Skin epidermis (tissue), 12 donors: ENCODE measurements at regions not wholly inside any gene's neighbourhood (a gene's known extent, or its start where the extent isn't known, plus 50 kb on each side); places are given as distances from the start of the nearest gene placed in this dataset.
"Not testable (repeated sequence)": the region's sequence is repeated elsewhere in the genome, so short reads cannot be mapped to it uniquely, and the experiment has no call there.

Experiments used
- H3K27ac ChIP-seq, 21 experiments: fragments of 200-600 bp; sonication (generic) in 11 of 21; one replicate each; pipeline ENCODE4 v1.5.0; 2020; ENCODE audit warnings: mild to moderate bottlenecking in 3 of 21, inconsistent platforms in 2 of 21, moderate library complexity in 2 of 21
- H3K4me3 ChIP-seq, 7 experiments: fragments of 200-600 bp; sonication (generic) in 2 of 7; one replicate each; pipeline ENCODE4 v1.5.0; 2020; ENCODE audit warnings: inconsistent platforms in 2 of 7, mild to moderate bottlenecking in 2 of 7, moderate library complexity in 1 of 7

GRCh38 chr7:76117306-76117991 lies 69.5 kb downstream of the MDH2 start:
- H3K4me3 ChIP-seq, H3K27ac ChIP-seq: not testable (repeated sequence)

- H3K27ac ChIP-seq, H3K4me3 ChIP-seq: not testable (repeated sequence)
Measured at GRCh38 chr7:76118253-76119036, 70.5 kb downstream of the MDH2 start.

GRCh38 chr7:76121044-76121443 lies 73.1 kb downstream of the MDH2 start:
- H3K27ac ChIP-seq: no peak overlapping the region

GRCh38 chr7:76122516-76123239 lies 74.8 kb downstream of the MDH2 start:
- no peak overlapping the region for H3K4me3 ChIP-seq

More at GRCh38 chr7:76121044-76121443, 73.1 kb downstream of the MDH2 start:
- no peak overlapping the region for H3K4me3 ChIP-seq

GRCh38 chr7:76123316-76123715 lies 75.4 kb downstream of the MDH2 start:
- no peak overlapping the region for H3K27ac ChIP-seq
- no peak overlapping the region for H3K4me3 ChIP-seq

More at GRCh38 chr7:76122516-76123239, 74.8 kb downstream of the MDH2 start:
- no peak overlapping the region for H3K27ac ChIP-seq

GRCh38 chr7:76125560-76125959 lies 76.1 kb upstream of the SRRM3 start:
- H3K4me3 ChIP-seq: no peak overlapping the region
- H3K27ac ChIP-seq: no peak overlapping the region

GRCh38 chr7:76126632-76127031 lies 75.1 kb upstream of the SRRM3 start:
- Histone ChIP-seq H3K27ac (no peak overlapping the region), H3K4me3 (no peak overlapping the region)

- no peak overlapping the region for H3K4me3 ChIP-seq
- H3K27ac ChIP-seq: no peak overlapping the region
Measured at GRCh38 chr7:76129366-76129765, 72.3 kb upstream of the SRRM3 start.

GRCh38 chr7:76129836-76130235 lies 71.9 kb upstream of the SRRM3 start:
- H3K4me3 ChIP-seq: no peak overlapping the region
- no peak overlapping the region for H3K27ac ChIP-seq

- not testable (repeated sequence) for H3K27ac ChIP-seq, H3K4me3 ChIP-seq
Measured at GRCh38 chr7:76130661-76131060, 71.0 kb upstream of the SRRM3 start.

GRCh38 chr7:76131887-76132286 lies 69.8 kb upstream of the SRRM3 start:
- H3K27ac ChIP-seq, H3K4me3 ChIP-seq: not testable (repeated sequence)

GRCh38 chr7:76133164-76133775 lies 68.4 kb upstream of the SRRM3 start:
- no peak overlapping the region for H3K27ac ChIP-seq
- no peak overlapping the region for H3K4me3 ChIP-seq

- Histone ChIP-seq H3K27ac (no peak overlapping the region), H3K4me3 (no peak overlapping the region)
Measured at GRCh38 chr7:76133839-76134238, 67.9 kb upstream of the SRRM3 start.

- H3K4me3 ChIP-seq, H3K27ac ChIP-seq: not testable (repeated sequence)
Measured at GRCh38 chr7:76135263-76135662, 66.4 kb upstream of the SRRM3 start.

GRCh38 chr7:76138577-76139313 lies 63.0 kb upstream of the SRRM3 start:
- not testable (repeated sequence) for H3K27ac ChIP-seq, H3K4me3 ChIP-seq

GRCh38 chr7:76139670-76140069 lies 62.0 kb upstream of the SRRM3 start:
- no peak overlapping the region for H3K27ac ChIP-seq

GRCh38 chr7:76140259-76140658 lies 61.4 kb upstream of the SRRM3 start:
- H3K4me3 ChIP-seq, H3K27ac ChIP-seq: not testable (repeated sequence)

More at GRCh38 chr7:76139670-76140069, 62.0 kb upstream of the SRRM3 start:
- no peak overlapping the region for H3K4me3 ChIP-seq

- H3K27ac ChIP-seq: no peak overlapping the region
- H3K4me3 ChIP-seq: no peak overlapping the region
Measured at GRCh38 chr7:76142861-76143260, 58.8 kb upstream of the SRRM3 start.

- not testable (repeated sequence) for H3K27ac ChIP-seq, H3K4me3 ChIP-seq
Measured at GRCh38 chr7:76144664-76145270, 56.9 kb upstream of the SRRM3 start.
